ENCODE measurements at regions not wholly inside any gene's neighbourhood (a gene's known extent, or its start where the extent isn't known, plus 50 kb on each side); places are given as distances from the start of the nearest gene placed in this dataset.
"Not testable (repeated sequence)": the region's sequence is repeated elsewhere in the genome, so short reads cannot be mapped to it uniquely, and the experiment has no call there.

- no TSS peak for BruUV-seq (replicated peaks)
These were observed 85.8 kb upstream of the OSBPL11 start for GRCh38 chr3:125681146-125681545.

DNA sequence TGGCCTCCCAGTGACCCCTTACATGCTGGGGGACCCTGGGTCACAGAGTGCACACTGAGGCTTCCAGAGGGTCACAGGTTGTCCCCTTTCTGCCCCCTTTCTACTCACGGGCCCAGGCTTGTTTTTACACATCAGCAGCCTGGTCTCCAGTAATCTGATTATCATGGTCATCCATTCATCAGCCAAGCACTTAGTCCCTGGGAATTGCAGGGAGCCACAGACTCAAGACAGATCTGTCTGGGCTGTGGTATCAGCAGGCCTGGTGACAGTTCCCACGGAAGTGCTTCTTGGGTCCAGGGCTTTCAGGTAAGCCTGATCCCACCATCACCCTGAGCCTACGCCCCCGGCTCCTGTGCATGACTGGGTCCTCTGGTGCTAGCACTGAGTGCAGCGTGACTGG lies 86.6 kb upstream of the OSBPL11 start:
- intact Hi-C loops (cut with micrococcal nuclease; ENCODE audit: unreplicated experiment); DNase-seq (ENCODE audit: low spot score); H4K20me1 ChIP-seq (ENCODE audit: insufficient read depth, low read length); H2AFZ ChIP-seq (ENCODE audit: low read length); H3K36me3 ChIP-seq (ENCODE audit: insufficient read depth, low read length); H3K4me3 ChIP-seq (ENCODE audit: low read depth, low read length, poor library complexity, severe bottlenecking); CTCF ChIA-PET (ENCODE audit: unreplicated experiment); H3K4me2 ChIP-seq (ENCODE audit: low read length); H3K79me2 ChIP-seq (ENCODE audit: insufficient read depth, low read depth, low read length); POLR2A ChIA-PET; H3K9me2 ChIP-seq (ENCODE audit: insufficient read depth, low read length); H3K27ac ChIP-seq (ENCODE audit: low read depth, low read length, poor library complexity, severe bottlenecking); H3K9me3 ChIP-seq (ENCODE audit: low read length); BruUV-seq (replicated peaks); H3K4me1 ChIP-seq (ENCODE audit: insufficient read depth, low read length, poor library complexity, severe bottlenecking): not testable (repeated sequence)

More at GRCh38 chr3:125681146-125681545, 85.8 kb upstream of the OSBPL11 start:
- H3K79me2 ChIP-seq (ENCODE audit: insufficient read depth, low read depth, low read length), result no peaks in the 10 kb centered on the region
- no peaks in the 10 kb centered on the region for H3K4me1 ChIP-seq (ENCODE audit: insufficient read depth, low read length, poor library complexity, severe bottlenecking)
- no peaks in the 10 kb centered on the region for H3K36me3 ChIP-seq (ENCODE audit: insufficient read depth, low read length)
- no peaks in the 10 kb centered on the region for H4K20me1 ChIP-seq (ENCODE audit: insufficient read depth, low read length)
- no peak overlapping the region for H2AFZ ChIP-seq (ENCODE audit: low read length)
- TF ChIP-seq EZH2phosphoT487 (IDR thresholded peaks at IDR 0.05; ENCODE audit: borderline replicate concordance, low read depth, low read length), result no peak
- TF ChIP-seq, protein P1, sequence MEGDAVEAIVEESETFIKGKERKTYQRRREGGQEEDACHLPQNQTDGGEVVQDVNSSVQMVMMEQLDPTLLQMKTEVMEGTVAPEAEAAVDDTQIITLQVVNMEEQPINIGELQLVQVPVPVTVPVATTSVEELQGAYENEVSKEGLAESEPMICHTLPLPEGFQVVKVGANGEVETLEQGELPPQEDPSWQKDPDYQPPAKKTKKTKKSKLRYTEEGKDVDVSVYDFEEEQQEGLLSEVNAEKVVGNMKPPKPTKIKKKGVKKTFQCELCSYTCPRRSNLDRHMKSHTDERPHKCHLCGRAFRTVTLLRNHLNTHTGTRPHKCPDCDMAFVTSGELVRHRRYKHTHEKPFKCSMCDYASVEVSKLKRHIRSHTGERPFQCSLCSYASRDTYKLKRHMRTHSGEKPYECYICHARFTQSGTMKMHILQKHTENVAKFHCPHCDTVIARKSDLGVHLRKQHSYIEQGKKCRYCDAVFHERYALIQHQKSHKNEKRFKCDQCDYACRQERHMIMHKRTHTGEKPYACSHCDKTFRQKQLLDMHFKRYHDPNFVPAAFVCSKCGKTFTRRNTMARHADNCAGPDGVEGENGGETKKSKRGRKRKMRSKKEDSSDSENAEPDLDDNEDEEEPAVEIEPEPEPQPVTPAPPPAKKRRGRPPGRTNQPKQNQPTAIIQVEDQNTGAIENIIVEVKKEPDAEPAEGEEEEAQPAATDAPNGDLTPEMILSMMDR (conservative IDR thresholded peaks at IDR 0.05; ENCODE audit: low read length), result no peak
- H3K9me3 ChIP-seq (ENCODE audit: low read length), result no peaks in the 10 kb centered on the region
- H3K9me2 ChIP-seq (ENCODE audit: insufficient read depth, low read length), result no peaks in the 10 kb centered on the region
- no peak overlapping the region for H3K4me2 ChIP-seq (ENCODE audit: low read length)
- ChIA-PET CTCF (ENCODE audit: unreplicated experiment) (no interaction called here), POLR2A (no interaction called here)
- H3K4me3 ChIP-seq (ENCODE audit: low read depth, low read length, poor library complexity, severe bottlenecking), result no peak overlapping the region
- intact Hi-C loops (cut with micrococcal nuclease; ENCODE audit: unreplicated experiment), result no loop called here
- DNase-seq (ENCODE audit: low spot score), result no peak
- H3K27ac ChIP-seq (ENCODE audit: low read depth, low read length, poor library complexity, severe bottlenecking), result no peak overlapping the region

DNA sequence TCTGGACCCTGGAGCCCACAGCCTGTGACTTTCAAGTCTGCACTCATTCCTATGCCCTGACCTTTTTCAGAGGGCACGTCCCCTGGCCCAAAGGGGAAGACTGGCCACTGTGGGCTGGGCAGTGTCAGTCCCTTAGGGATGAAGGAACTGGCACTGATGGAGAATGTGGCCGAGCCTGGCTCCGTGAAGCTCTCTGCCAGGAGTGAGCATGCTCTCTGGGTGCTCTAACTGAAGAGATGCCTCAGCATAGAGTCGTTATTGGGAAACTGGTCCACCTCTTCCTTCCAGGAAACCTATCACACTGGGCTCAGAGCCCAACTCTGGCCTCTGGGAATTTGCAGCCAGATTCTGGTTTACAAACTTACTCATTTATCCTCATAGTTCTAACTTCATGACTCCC lies 87.3 kb upstream of the OSBPL11 start:
- H3K79me2 ChIP-seq (ENCODE audit: insufficient read depth, low read depth, low read length); intact Hi-C loops (cut with micrococcal nuclease; ENCODE audit: unreplicated experiment); H3K4me1 ChIP-seq (ENCODE audit: insufficient read depth, low read length, poor library complexity, severe bottlenecking); CTCF ChIA-PET (ENCODE audit: unreplicated experiment); DNase-seq (ENCODE audit: low spot score); H4K20me1 ChIP-seq (ENCODE audit: insufficient read depth, low read length); H3K27ac ChIP-seq (ENCODE audit: low read depth, low read length, poor library complexity, severe bottlenecking); H2AFZ ChIP-seq (ENCODE audit: low read length); H3K4me2 ChIP-seq (ENCODE audit: low read length); BruUV-seq (replicated peaks); H3K4me3 ChIP-seq (ENCODE audit: low read depth, low read length, poor library complexity, severe bottlenecking); H3K9me3 ChIP-seq (ENCODE audit: low read length); H3K36me3 ChIP-seq (ENCODE audit: insufficient read depth, low read length); POLR2A ChIA-PET; H3K9me2 ChIP-seq (ENCODE audit: insufficient read depth, low read length): not testable (repeated sequence)

GRCh38 chr3:125683067-125683829 lies 88.0 kb upstream of the OSBPL11 start:
- BruUV-seq (replicated peaks), result no TSS peak
- H3K4me1 ChIP-seq (ENCODE audit: insufficient read depth, low read length, poor library complexity, severe bottlenecking), result no peaks in the 10 kb centered on the region
- intact Hi-C loops (cut with micrococcal nuclease; ENCODE audit: unreplicated experiment), result no loop called here
- DNase-seq (ENCODE audit: low spot score), result no peak
- H3K4me3 ChIP-seq (ENCODE audit: low read depth, low read length, poor library complexity, severe bottlenecking), result no peak overlapping the region
- no peak for TF ChIP-seq EZH2phosphoT487 (IDR thresholded peaks at IDR 0.05; ENCODE audit: borderline replicate concordance, low read depth, low read length)
- TF ChIP-seq, protein P1 (conservative IDR thresholded peaks at IDR 0.05; ENCODE audit: low read length), result no peak
- H4K20me1 ChIP-seq (ENCODE audit: insufficient read depth, low read length), result no peaks in the 10 kb centered on the region
- H3K9me3 ChIP-seq (ENCODE audit: low read length), result no peaks in the 10 kb centered on the region
- no peak overlapping the region for H2AFZ ChIP-seq (ENCODE audit: low read length)
- no peaks in the 10 kb centered on the region for H3K79me2 ChIP-seq (ENCODE audit: insufficient read depth, low read depth, low read length)
- H3K27ac ChIP-seq (ENCODE audit: low read depth, low read length, poor library complexity, severe bottlenecking), result no peak overlapping the region
- CTCF ChIA-PET (ENCODE audit: unreplicated experiment), result no interaction called here
- POLR2A ChIA-PET, result no interaction called here
- no peaks in the 10 kb centered on the region for H3K36me3 ChIP-seq (ENCODE audit: insufficient read depth, low read length)
- H3K9me2 ChIP-seq (ENCODE audit: insufficient read depth, low read length), result no peaks in the 10 kb centered on the region
- H3K4me2 ChIP-seq (ENCODE audit: low read length), result no peak overlapping the region
